Psoas muscle (tissue), 7 donors: ENCODE measurements at regions not wholly inside any gene's neighbourhood (a gene's known extent, or its start where the extent isn't known, plus 50 kb on each side); places are given as distances from the start of the nearest gene placed in this dataset.

Experiments used
- ATAC-seq, 4 donors: fragments of 200-7000 bp; cut with Tn5 transposase; one replicate each; pipeline ENCODE4 v1.9.1; 2020; ENCODE audit warnings: moderate library complexity in 3 of 4, mild to moderate bottlenecking in 2 of 4
- DNase-seq, 2 donors: peaks; one replicate each; pipeline ENCODE4 v3.0.0-alpha.2; 2020
- H3K27ac ChIP-seq: fragments of 200-600 bp; one replicate; pipeline ENCODE4 v1.8.0; 2022
- H3K27me3 ChIP-seq, 3 donors: fragments of 200-600 bp in 1 of 3; one replicate each; pipeline versions ENCODE4 v1.6.1 to v1.8.0; 2013 to 2022; ENCODE audit warnings: low read length in 2 of 3, mild to moderate bottlenecking in 2 of 3, moderate library complexity in 1 of 3; ENCODE audit not compliant: insufficient read depth in 3 of 3
- H3K36me3 ChIP-seq, 2 donors: fragments of 200-600 bp in 1 of 2; one replicate each; pipeline versions ENCODE4 v1.6.1 to v1.8.0; 2013 to 2022; ENCODE audit warnings: low read depth in 1 of 2, mild to moderate bottlenecking in 1 of 2, moderate library complexity in 1 of 2; ENCODE audit not compliant: insufficient read depth in 1 of 2
- H3K4me1 ChIP-seq: fragments of 200-600 bp; one replicate; pipeline ENCODE4 v1.8.0; 2022
- H3K4me3 ChIP-seq: fragments of 200-600 bp; one replicate; pipeline ENCODE4 v1.8.0; 2022; ENCODE audit warnings: mild to moderate bottlenecking
- H3K9me3 ChIP-seq: fragments of 200-600 bp; one replicate; pipeline ENCODE4 v1.8.0; 2022
- CTCF ChIP-seq: fragments of 200-600 bp; IDR thresholded peaks from one replicate; pipeline ENCODE4 v1.8.0; 2022; ENCODE audit warnings: antibody characterized with exemption
- WGBS, 3 donors: extraction: QIAGEN DNeasy Blood & Tissue Kit; methylation state at CpG; one replicate each; pipeline versions ENCODE4 v1.1.6 to v1.1.7; 2013; 5-methylcytosine and 5-hydroxymethylcytosine counted together
- intact Hi-C, 2 donors: fragments of 100-400 bp; cut with DNase I; formaldehyde crosslinking; loops; one replicate each; pipeline versions ENCODE4 v1.11.0 to v1.14.2; 2022
- donor health status: healthy with polysubstance abuse.
- donor health status: DM: no; HTN: no; CAD: no; lungs with moderate emphysema.
- donor health status: Bipolar disorder and iron deficiency.
- donor health status: healthy.
- donor health status: DM: yes; HTN: yes; CAD: no.
- donor health status: DM: no; HTN: no; CAD: no.
- donor health status: DM: yes; HTN: yes; CAD: no.

GRCh38 chr9:90368241-90368640, 274.4 kb downstream of the DIRAS2 start:
- no peaks in the 10 kb centered on the region for H3K36me3 ChIP-seq

GRCh38 chr9:90368928-90369327, 273.7 kb downstream of the DIRAS2 start:
- DNase-seq (no peak), ATAC-seq (no peak)
- no peak for TF ChIP-seq CTCF
- Histone ChIP-seq H3K27me3 (peaks cover 0 to 6% (median 0%) of the 10 kb centered on the region in 3 donors), H3K36me3 (no peaks in the 10 kb centered on the region), H3K4me1 (no peaks in the 10 kb centered on the region), H3K4me3 (no peak overlapping the region), H3K27ac (no peak overlapping the region), H3K9me3 (no peaks in the 10 kb centered on the region)
- intact Hi-C loops = no loop called here
- 84 to 89% (median 87%) methylated on average over 4 of the region's 4 CpGs for WGBS, 3 donors

More at GRCh38 chr9:90368241-90368640, 274.4 kb downstream of the DIRAS2 start:
- Histone ChIP-seq H3K27me3 (peaks cover 0 to 6% (median 0%) of the 10 kb centered on the region in 3 donors), H3K4me1 (no peaks in the 10 kb centered on the region), H3K4me3 (no peak overlapping the region), H3K27ac (no peak overlapping the region), H3K9me3 (no peaks in the 10 kb centered on the region)
- ATAC-seq = no peak
- TF ChIP-seq CTCF = no peak
- intact Hi-C loops = no loop called here
- no peak for DNase-seq

DNA sequence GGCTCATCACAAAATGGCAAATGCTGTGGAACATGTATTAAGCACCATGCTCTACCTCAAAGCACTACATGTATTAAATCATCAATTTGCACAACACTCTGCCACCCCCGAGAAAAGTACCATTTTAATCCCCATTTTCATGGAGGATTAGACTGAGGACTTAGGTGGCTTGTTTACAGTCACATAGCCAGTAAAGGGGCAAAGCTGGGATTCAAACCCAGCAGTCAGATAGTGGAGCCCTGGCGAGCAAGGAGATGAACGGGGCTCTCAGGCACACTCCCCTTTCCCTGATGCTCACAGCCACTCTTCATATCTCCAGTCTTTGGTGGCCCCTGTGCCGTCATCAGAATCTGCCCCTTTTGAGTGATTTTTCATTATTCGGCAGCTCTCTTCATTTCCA, 262.9 kb downstream of the DIRAS2 start:
- WGBS, 3 donors = 49 to 52% (median 50%) methylated on average over 5 of the region's 5 CpGs
- TF ChIP-seq CTCF = no peak
- no peaks in the 10 kb centered on the region for H3K27me3 ChIP-seq
- no peaks in the 10 kb centered on the region for H3K9me3 ChIP-seq
- no peaks in the 10 kb centered on the region for H3K36me3 ChIP-seq
- intact Hi-C loops = no loop called here
- no peak overlapping the region for H3K4me3 ChIP-seq
- H3K27ac ChIP-seq = no peak overlapping the region
- ATAC-seq (no peak), DNase-seq (no peak)
- H3K4me1 ChIP-seq = no peaks in the 10 kb centered on the region

DNA sequence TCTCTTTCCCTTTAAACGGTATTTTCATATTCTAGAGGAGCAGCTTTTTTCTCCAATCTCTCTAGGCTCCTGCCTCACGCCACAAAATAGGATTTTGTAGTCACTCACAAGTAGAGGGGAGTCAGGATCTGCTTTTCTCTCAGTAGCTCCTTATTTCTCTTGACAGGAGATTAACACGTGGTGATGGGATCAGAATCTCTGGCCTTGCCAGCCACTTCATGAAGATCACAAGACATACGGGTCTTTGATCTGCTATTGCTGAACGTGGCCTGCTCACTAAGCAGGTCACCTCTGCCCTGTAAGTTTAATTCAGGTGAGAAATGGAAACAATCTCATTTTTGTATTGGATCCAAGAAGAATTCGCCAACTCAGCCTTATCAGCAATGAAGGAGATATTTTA, 257.5 kb downstream of the DIRAS2 start:
- no peaks in the 10 kb centered on the region for H3K9me3 ChIP-seq
- 47 to 62% (median 57%) methylated on average over 6 of the region's 6 CpGs for WGBS, 3 donors
- TF ChIP-seq CTCF = no peak
- no peaks in the 10 kb centered on the region for H3K4me1 ChIP-seq
- intact Hi-C loops = no loop called here
- no peaks in the 10 kb centered on the region for H3K36me3 ChIP-seq
- no peak for ATAC-seq
- H3K27ac ChIP-seq = no peak overlapping the region
- no peaks in the 10 kb centered on the region for H3K27me3 ChIP-seq
- no peak for DNase-seq
- no peak overlapping the region for H3K4me3 ChIP-seq

DNA sequence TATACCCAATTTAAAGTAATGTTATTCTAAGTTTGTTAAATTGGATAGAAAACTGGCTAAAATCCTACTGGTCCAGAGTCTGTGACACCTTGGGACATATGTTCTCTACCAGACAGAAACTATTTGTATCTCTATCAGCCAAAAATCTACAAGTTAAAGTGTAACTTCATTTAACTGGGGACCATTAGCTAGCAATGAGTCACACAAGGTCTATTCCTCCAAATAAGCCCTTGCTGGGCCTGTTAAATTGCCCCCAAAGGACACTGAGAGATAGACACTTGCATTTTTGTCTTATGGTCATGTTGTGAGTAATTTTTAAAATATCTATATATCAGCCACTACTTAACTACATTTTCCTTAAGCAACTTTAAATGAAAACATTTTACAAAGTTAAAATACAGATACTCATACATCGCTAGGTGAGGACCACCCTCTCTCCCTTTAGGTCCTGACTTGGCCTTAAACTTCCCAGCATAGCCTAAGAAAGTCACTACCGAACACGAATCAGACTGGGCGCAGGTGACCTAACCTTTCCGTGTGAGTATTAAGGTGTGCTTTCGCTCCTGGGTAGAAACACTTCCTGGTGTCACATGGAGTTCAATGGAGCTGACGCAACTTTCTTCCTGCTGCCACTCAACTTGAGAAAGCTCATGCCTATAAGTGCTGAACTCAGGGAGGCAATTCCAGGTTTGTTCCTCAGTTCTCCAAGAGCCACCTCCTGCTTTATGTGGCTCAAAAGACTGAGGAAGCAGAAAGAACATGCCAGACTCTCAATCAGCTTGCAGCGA, 249.1 kb downstream of the DIRAS2 start:
- DNase-seq (no peak), ATAC-seq (no peak)
- no peak overlapping the region for H3K4me3 ChIP-seq
- intact Hi-C loops = no loop called here
- no peak overlapping the region for H3K27ac ChIP-seq
- 92 to 94% (median 93%) methylated on average over 8 of the region's 8 CpGs for WGBS, 3 donors
- no peaks in the 10 kb centered on the region for H3K9me3 ChIP-seq
- H3K4me1 ChIP-seq = no peaks in the 10 kb centered on the region
- no peaks in the 10 kb centered on the region for H3K36me3 ChIP-seq
- TF ChIP-seq CTCF = no peak
- H3K27me3 ChIP-seq = no peaks in the 10 kb centered on the region
